ENCODE measurements at regions not wholly inside any gene's neighbourhood (a gene's known extent, or its start where the extent isn't known, plus 50 kb on each side); places are given as distances from the start of the nearest gene placed in this dataset.

DNA sequence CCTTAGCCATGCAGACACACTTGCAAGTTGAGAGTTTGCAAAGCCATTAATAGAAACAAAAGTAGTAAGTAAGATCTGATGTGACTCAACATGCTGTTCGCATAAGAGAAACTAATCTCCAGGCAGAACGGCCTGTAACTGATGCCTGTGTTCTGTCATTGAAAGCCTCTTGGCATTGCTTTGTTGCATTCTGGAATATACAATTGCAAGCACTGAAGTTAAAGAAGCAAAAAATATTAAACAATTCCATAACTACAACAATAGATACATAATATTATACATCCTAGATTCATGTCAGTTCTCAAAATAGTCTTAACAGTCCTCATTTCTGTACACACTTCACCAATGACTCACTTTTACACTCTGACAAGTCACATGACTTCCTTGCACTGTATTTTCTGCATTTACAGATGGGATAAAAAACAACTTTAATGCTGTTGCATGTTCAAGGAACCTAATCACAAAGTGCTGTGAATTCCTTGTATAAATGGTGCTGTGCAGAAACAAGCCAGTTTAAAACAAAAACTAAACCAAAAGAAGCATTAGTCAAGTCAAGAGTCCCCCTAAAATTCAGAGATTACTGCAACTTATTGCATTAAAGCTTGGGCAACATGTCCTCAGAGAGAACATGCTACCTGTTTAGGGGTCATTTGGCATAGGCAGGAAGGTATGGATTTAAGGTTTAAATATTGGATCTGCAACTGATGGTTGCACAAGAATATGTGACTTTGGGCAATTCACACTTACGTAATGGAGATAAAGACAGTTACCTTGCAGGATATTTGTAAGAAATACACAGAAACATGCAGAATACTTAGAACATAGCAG is 79.5 kb upstream of the SERP2 start:
- DNase-seq: no peak

DNA sequence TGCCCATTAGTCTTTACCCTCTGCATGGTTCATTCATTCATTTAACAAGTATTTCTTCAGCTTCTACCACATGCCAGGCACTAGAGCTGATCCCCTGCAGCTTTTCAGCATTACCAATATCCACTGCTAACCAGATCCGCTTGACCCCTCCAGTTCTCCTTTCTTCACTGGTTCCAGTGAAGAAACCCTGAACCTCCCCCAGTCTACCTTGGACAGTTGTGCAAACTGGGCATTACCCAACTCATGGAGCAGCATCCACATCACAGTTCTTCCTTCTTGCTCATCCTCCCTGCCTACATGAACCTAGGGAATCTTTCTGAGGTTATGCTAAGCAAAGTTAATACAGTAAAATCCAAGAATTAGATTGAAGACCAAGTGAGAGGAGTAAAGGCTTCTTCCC is 78.7 kb upstream of the SERP2 start:
- DNase-seq: peak; percentile 23

DNA sequence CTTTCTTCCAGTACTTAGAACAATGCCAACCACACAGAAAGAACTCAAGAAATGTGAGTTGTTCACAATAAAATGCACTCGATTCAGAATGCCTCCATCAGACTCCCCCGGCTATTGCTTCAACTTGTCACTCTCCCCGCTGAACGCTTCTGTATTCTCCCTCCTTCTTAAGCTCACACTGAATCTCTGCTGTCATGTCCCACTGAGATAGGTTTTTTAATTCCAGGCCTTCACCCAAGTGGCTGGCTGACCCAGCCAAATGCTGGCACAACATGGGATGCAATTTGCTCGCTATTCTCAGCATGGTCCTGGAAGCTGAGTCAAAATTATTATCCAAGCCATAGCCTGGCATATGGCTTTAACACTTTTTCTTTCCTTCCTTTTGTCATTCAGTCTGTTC is 76.8 kb upstream of the SERP2 start:
- no peak for DNase-seq

DNA sequence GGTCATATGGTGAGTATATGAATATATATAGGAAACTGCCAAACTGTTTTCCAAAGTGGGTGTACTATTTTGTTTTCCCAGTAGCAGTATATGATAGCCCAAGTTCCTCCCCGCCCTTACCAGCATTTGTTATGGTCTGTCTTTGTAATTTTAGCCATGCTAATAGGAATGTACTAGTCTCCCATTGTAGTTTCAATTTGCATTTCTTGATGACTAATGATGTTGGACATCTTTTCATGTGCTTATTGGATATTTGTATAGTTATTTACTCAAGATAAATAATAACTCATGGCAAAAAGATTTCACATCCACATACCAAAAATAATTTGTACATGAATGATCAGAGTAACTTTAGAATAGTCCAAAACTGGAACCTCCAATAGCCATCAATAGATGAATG is 75.3 kb upstream of the SERP2 start:
- DNase-seq: no peak

DNA sequence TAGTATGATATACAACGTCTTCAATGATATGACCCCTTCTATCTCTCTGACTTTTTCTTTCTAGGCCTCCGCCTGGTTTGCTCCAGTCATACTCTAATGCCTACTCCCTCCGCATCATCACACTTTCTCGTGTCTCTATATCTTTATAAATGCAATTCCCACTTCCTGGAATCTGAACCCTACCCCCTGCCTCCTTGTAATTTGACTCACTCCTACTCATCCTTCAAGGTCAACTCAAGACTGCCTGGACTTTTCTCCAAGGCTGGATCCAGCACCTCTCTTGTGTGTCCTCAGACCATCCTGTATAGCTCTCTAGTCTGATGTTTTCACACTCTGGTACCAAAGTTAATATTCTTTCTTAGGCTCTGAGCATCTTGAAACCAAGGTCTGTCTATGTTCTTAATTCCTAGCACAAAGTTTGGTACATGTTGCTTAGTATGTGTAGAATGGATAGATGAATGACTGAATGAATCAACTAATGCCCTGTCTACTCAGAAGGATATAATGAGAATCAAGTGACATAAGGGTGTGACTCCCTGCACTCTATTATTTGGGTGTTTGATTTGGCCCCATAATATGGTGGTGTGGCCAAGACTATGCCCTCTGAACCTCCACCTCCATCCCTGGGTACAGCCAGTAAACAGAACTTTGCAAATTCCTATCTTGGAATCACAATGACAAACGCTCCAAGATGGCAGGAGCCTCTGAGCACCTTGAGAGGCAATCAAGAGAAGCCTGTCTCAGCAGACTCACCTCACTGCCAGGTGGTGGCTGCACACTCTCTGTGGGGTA is 74.3 kb upstream of the SERP2 start:
- no peak for DNase-seq

DNA sequence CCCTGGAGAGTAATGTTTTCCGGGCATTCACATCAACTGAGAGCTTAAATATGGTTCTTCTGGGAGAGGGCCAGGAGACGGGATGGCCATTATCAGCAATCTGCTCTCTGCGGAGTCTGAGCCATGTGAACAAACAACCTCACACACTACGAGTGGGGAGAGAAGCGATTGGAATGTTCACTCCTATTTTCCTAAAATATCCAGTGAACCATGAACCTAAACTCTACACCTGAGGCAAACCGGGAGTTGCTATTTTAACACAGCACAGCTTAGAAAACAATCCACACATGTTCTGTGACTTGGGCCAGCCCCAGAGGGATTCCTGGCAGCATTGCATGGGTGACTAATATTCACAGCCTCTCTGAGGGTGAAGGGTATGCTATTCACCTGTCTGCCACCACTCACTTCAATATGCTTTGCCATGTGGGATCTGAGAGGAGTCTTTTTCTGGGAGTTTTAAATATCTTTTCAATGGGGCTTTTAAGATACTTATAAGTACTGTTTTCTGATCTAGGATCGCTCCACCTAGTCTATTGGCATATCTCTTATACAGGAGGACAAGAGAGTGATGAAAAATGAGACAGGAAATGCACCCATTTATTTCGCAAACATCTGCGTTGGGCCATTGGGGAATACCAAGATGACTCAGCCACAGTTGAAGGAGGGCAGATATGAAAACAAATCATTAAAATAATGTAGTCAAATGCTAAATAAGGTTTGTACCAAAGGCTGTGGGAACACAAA is 72.6 kb upstream of the SERP2 start:
- peak; percentile 21 for DNase-seq

DNA sequence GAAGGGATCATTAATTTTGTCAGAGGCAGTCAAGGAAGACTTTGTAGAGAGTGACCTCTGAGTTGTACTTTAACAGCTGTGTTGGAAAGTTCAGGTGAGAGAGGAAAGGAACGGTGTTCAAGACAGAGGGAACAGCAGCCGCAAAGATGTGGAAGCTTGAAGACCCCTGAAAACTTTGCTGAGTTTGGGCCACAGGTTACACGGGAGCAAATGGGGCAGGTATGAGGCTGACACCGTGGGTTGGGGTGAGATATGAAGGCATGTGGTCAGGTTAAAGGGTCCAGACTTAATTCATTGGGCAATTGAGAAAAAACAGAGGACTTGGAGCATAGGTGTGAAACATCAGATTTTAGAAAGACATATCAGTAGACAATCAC is 72.0 kb upstream of the SERP2 start:
- DNase-seq: no peak

DNA sequence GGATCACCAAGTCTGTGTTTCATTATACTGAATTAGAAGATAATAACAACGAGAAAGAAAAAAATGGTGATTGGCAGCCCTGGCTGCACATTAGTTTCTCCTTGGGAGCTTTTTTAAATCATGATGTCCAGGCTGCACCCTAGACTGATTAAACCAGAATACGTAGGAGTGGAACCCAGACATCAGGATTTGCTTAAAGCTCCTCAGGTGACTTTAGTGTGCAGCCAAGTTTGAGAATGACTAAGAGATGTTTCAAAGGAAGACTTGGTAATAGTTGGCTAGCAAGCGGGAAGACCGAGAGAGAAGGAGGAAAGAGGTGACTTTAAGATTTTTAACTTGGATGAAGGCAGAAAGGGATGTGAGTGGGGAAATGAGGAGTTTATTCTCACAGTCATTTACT is 71.4 kb upstream of the SERP2 start:
- DNase-seq: no peak

DNA sequence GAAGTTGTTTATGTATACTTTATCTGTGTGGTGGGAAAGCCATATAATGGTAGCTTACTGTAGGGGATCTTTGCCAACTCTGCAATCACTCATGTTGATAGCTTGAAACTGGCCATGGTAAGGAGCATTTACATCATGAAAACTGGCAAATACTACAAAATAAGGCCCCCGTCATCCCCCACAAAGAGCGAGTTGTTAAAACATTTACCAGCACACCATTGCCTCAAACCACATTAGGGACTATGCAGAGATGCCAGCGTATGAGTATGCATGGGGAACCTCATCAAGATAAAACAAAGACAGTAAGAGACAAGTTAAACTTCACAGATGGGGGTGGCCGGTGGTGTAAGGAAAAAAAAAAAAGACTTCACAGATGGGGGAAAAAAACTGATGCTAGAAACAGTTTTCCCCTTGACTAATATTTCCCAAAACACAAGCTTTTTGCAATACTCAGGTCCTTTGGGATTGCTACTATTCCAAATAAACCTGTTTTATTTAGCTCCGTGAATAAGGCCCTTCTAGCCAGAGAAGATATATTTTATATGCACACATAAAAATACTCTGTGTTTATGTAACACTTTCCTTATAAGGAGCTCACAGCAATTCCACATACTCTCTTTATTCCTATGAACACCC is 70.6 kb upstream of the SERP2 start:
- DNase-seq: no peak

DNA sequence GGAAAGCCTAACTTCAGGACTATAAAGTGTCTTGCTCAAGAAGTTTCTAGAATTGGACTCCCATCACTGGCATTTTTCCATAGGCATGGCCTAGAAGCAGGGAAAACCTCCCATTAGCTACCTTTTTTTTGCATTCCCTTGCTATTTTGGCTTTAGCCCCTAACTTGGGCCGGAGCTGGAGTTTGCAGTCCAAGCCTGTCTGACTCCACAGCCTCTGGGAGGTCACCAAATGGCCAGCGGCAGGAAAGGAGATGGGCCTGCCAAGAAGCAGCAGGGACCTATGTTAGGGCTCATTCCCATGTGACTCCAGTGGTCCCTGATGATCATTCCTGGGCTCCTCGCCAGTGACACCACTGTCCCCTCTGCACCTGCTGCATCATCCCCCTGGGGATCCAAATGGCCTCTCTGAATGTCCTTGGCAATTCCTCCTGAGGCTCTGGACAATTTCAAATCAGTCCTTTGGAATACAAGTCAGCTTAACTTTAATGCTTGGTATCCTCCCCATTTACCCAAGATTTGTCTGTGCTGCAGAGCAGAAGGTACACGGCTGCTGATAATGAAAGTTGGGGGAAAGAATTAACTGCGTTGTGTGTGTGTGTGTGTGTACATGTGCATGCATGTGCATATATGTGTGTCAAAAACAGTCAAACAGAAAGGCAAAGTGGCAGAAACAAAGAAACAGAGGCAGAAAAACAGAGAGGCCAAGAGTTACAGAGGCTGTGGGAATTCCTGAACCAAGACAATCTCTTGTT is 69.8 kb upstream of the SERP2 start:
- DNase-seq: no peak

DNA sequence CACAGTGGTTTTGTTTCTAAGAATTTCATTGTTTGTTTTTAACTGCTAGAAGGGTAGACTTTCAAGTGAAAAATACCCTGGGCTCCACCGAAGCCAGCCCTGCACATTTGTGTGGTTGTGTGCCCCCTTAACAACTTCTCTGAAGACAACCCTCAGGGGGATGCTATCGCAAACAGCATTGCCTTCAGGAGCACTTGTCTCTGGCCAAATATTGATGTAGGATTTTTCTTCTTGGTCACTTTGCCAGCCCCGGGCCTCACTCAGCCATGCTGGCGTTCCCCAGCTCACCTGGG is 69.2 kb upstream of the SERP2 start:
- DNase-seq: no peak

DNA sequence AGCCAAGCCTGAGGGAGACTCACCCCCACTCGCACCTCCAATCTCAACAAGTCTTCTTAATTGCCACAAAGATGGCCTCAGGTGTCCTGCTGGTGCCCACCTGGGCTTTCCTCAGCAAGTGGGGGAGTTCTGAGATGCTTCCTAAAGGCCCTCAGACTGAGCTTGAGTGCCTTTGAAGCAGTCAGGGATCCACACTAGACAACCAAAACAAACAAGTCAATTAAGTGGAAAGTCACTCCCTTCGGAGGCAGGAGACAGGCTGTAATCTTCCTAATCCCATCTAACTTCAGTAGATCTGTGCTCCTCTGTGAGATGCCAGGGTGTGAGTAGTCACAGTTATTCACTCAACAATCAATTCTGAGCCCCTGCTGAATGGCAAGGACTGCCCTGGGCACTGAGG is 68.3 kb upstream of the SERP2 start:
- DNase-seq: no peak

DNA sequence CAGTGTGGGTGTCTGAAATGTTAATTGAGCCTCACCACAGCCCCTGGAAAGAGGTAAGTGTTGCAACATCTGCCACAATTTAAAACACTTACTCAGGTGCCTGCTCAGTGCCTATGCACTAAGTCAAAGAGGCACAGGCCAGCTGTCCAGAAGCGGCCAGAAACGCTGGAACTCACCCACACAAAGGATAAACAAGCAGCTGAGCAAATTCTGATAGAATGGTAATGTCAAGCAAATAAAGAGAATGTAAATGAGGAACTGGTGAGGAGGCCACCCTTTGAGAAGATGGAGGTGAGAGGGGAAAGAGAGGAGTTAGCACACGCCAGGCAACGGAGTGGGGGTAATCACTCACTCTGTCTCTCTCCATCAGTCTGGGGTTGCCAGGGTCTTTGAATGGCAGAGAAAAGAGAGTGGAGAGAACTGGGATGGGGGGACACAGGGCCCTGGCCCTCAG is 67.7 kb upstream of the SERP2 start:
- DNase-seq: no peak

DNA sequence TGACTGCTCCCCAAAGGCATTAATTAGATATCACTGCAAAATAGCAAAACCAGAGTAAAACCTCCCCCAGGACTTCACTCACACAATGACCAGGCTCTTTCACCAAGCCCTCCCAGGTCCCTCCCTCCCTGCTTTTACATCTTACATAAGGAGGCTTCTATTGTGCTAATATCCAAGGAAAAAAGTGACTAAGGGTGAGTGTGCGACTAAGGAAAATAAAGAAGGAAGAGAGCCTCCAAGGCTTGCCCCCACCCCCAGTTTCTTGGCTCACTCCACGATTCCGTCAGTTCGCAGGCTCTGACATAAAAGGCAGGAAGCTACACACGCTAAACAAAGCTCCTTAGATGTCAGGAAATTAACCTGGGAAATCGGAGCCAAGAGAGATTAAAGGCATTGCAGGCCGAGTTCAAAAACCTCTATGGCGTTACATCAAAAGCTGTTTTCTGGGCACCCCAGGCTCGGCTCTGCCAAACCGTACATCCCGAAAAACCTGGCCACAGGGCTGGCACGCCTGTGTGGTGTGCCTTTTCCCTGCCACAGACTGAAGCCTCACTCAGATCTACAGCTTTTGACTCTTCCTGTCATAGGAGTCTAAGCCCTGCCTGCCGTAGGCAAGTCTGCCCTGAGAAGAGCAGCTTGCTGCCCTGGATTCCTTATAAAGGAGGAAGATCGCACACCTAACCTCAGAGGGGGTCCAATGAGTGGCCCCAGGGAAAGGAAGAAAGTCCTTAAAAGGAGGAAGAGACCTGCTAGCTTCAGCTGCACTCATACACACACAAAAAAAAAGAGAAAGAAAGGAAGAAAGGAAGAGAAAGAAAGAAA is 67.0 kb upstream of the SERP2 start:
- DNase-seq: no peak

DNA sequence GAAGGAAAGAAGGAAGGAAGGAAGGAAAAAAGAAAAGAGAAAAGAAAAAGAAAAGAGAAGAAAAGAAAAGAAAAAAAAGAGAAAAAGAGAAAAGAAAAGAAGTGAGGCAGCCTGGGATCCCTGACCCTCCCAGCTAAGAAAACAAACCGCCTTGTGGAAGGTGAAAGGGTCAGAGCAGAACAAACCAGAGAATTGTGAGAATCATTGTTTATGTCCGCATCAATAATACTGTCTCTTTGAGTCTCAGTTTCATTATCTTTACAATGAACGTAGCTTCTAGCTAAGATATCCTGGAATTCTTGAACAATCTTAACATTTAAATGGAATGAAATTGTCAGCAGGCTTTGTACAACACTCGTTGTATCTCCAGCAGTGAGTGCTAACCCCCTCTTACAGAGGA is 66.4 kb upstream of the SERP2 start:
- no peak for DNase-seq

DNA sequence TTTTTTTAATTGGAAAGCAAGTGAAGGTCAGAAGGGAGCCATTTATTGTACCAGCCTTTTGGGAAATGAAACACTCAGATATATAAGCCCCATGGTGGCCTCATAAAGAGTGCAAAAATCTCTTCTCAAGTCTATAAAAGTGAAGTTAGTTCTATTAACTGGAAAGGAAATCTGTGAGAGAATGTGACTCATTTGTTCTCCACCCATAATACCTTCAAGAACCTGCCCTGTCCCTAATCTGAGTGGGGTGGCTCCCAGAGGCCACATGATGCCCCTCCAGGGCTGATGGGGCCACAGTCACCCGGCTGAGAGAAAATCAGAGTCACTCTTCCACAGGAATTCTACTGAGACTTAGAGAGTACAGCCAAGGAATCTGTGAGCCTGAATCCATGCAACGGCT is 65.8 kb upstream of the SERP2 start:
- DNase-seq: no peak

DNA sequence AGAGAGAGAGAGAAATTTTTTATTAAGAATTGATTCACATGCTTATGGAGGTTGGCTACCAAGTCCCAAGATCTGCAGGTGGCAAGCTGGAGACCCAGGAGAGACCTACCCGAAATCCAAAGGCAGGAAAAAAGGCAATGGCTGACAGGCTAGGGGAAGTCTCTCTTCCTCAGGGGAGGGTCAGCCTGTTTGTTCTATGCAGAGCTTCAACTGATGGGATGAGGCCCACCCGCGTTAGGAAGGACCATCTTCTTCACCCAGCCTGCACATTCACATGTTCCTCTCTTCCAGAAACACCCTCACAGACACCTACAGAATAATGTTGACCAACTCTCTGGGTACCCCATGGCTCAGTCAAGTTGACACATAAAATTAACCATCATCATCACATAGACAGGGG is 65.3 kb upstream of the SERP2 start:
- no peak for DNase-seq

DNA sequence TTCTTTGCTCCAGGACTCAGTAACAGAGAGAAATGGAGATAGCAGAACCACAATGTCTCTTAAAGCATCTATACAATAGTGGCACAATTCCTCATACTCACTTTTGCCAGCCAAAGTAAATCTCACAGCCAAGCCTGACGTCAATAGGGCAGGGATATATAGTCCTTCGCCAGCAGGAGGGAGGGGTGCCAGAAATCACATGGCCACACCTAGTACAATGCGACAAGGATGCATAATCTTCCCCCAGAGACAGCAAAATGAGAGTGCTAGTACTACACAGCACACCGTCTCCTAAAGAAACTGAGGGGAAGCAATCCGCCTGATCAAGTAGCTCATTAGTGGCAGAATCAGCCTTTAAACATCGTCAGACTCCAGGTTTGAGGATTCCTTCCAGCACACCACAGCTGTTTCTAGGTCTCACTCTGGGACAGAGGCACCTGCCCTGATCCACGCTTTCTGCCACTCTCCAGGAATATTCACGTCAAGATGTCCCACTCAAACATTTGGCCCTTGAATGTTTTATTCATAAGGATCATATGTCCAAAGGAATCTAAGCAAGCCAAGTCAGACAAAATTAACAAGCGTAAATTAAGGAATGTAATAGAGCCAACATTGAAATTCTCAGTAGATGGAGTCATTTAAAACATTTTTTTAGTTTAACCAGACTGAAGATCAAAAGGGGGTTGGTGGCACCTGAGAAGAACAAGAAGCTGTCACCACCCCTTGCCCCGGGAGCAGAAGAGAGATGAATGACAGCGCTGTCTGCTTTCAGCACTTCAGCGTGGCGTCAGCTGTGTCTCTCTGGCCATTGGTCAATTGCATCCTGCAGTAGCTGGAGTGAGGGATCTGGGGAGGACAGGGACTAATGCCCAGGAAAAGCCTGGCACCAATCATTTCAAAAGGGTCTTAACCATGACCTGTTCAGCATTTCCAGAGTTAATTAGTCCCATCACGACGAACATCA is 63.5 kb upstream of the SERP2 start:
- DNase-seq: no peak

DNA sequence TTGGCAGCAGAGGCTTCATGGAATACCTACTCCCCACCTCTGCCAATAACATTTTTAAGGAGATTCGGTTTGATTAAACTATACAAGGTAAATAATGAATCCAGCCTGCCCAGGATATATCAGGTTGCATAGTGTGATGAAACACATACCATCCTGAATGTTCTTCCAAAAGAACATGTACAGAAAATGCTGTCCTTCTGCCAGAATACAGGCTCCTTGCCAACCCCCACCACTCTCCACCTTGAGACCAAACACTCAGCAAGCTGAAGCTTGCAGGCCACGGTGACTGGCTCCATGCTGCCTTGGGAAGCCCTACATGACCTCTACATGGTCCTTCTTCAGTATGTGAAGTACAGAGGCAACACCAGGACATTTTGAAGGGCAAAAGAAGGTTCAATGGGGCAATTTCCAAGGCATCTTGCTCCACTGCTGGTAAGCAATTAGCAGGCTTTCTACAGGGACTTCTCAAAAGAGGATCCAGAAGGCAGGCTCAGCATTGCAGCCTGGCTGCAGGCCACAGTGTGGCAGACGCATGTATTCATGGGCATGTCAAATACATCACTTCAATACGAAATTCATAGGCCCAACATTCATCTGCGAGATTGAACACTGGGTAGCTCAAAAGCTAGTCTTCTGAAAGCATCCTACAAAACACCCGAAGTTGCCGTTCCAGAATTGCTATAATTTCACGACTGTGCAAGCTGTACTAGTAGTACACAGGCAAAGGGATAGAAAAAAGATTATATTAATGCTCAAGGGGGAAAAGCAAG is 62.4 kb upstream of the SERP2 start:
- no peak for DNase-seq

DNA sequence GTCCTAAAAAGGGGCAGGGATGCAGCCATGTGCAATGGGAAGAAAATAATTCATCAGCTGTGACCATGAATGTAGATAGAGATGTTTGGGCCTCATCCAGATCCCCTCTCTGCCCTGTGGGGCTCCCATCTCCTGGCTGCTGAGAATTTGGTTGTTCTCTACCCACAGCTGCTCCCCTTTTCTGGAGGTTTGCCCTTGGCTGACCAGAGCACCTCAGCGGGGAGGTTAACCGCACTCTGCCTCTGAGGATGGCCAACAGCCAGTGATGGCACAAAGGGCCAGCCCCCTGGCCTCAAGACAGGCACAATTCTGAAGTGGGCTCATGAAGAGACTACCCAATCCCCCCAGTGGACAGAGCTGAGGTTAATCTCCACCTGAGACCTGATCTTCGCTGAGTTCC is 61.5 kb upstream of the SERP2 start:
- no peak for DNase-seq

Data from CD4-positive, alpha-beta T cell treated with Interferon gamma for 1 hour (primary cell).